ENCODE measurements at regions not wholly inside any gene's neighbourhood (a gene's known extent, or its start where the extent isn't known, plus 50 kb on each side); places are given as distances from the start of the nearest gene placed in this dataset.

DNA sequence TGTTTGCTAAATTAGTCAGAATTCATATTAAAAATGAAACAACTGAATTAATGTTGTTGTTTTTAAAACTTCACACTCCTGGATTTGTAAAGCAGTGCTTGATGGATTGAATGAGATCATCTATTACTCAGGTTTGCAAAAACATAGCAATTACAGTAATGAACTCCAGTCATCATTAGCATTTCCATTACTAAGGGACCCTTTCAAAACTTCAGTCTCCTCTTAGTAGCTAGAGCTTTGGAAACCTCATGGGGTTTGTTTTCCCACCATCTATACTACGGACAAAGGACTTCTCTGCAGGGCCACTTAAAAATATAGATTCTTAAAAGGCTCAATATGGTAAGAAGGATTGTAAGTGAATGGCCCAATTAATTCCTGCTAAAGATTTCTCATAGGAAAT is 174.5 kb upstream of the PRNP start:
- no peak for DNase-seq

DNA sequence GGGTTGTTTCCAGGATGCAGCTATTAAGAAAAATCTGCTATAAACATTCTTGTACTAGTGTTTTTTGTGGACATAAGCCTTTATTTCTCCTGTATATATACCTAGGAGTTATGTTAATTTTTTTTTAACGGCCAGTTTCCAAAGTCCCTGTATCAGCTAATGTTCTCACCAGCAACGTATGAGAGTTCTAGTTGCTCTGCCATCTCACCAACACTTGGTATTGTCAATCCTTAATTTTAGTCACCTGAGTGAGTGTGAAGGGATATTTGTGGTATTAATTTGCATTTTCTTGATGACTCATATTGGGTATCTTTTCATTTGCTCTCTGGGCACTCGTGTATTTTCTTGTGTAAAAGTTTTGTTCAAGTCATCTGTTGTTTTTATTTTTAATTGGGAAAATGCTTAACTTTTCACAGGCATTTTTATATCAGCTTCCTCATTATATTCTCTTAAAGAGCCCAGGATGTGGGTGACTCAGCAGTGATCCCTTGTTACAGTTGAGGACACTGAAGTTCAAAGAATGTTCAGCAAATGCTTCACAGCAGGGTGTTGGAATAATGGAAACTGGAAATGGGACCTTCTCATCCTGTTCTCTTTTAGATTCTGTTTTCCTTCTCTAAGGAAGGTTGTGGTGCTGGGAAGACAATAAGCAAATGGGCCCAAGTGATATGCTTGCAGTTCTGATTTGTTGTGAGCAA is 176.3 kb upstream of the PRNP start:
- DNase-seq, result no peak

DNA sequence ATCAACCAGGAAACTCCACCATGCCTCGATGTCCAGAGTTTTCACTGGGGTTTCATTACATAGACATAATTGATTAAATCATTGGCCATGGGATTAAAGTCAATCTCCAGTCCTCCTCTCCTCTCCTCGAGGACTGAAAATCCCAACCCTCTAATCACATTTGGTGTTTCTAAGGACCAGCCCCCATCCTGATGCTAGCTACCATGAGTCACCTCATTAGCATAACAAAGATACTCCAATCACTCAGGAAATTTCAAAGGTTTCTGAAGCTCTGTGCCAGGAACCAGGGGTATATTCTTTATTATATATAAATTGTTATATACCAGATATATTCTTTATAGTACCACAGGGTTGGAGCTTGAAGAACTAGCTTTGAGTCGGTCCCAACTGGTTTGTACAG is 177.5 kb upstream of the PRNP start:
- DNase-seq, result no peak

DNA sequence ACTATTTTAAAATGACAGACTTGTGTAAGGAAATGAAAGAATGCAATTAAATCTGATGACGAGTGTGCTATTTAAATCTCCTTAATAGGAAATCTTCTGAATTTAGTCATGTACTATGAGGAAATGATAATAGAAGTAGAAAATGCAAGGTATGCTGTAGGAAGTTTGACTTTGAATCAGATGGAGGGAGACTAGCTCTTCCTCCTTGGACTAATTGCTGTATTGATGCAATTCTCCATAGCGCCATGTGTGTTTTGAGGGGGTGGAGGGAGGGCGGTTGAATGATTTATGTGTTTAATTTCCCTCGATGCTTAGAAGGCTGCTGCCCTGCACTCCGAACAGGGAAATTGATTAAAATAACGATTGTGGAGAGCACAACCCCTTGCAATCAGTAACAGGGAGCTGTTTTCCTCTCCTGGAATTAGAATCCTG is 179.0 kb upstream of the PRNP start:
- DNase-seq, result no peak

DNA sequence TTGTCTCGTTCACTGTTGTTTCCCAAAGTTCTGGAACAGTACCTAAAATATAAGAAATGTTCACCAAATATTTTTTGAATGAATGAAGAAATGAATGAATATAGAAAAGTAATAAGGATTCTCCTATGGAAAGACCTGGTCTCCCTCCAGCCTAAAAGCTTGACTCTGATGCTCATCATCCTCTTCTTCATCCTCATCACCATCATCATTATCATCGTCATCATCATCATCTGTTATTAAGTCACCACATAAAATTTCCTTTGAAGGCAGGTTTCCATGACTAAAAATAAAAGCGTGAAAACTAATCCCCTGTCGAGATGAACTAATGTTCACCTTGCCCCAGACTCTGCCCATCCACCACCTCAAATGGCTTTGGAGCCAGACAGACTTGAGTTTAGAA is 181.4 kb upstream of the PRNP start:
- no peak for DNase-seq

DNA sequence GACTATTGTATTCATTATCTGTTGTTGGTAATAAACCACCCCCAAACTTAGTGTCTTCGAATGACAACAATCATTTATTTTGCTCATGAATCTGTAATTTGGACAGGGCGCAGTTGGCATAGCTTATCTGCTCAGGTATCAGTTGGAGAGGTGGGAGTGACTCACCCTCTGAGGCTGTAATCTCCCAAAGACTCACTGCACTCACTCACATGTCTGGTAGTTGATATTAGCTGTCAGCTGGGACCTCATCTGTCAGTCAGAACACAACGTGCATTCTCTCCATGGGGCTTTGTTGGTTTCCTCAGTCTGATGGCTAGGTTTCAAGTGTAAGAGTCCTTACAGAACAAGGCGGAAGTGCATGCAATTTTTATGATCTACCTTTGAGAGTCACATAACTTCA is 183.5 kb upstream of the PRNP start:
- no peak for DNase-seq

DNA sequence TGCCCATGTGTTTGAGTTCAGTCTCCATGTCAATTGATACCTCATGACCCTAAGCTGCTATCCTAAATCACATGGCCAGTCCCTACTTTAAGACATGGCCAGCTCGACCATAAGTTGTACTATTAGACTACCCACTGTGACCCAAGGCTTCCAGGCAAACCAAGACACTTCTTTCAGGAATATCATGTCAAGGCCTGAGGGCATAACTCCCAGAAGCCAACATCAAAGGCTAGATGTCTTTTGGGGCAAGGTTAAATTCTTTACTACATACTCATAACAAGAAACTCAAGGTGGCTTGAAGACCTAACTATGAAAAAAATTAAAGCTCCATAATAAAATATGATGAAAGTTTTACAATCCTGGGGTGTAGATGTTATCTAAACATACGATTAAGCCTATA is 192.9 kb upstream of the PRNP start:
- DNase-seq, result no peak

DNA sequence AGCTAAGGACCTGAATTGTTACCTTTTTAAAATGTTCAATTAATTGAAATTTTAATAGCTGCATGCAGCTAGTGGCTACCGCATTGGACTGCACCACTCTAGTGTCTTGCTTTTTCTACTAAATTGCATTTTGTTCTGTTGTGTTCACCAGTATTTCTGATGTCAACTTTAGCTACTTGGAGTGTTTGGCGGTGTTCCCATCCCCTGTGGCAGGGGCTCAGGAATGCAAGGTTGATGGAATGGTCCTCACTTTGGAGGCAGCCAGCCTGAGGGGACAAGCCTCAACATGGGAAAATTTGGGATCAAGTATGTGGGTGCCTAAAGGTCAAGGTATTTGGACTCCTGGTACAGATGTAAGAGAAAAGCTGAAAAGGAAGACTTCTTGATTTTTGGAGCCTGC is 194.6 kb upstream of the PRNP start:
- no peak for DNase-seq

DNA sequence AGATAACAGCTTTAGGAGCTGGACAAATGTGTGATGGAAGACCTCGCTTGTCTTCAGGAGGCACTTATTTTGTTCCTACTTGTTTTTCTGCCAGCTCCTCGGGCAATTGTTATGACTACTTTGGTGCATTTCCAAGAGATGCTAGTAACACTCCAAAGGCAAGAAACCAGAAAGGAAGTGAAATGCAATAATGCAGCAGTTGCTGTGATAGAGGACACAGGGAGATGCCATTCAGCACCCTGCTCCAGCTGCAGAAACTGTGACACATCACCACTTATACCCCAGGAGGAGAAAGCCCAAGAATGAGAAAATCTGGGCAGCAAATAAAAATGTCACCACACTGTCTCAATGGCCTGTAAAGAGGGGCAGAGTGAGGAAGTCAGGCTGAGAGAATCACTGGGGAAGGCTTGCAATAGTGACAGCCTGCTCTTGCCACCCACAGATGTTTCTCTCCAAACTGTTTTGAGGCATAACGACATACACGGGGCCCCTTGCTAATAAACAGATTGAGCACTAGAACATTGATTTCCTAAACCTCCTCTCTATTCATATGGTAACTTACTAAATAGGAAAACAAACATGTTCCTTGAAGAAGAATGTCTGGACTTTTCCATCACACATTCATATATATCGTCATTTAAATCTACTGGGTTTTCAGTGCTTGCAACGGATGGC is 195.5 kb upstream of the PRNP start:
- no peak for DNase-seq

DNA sequence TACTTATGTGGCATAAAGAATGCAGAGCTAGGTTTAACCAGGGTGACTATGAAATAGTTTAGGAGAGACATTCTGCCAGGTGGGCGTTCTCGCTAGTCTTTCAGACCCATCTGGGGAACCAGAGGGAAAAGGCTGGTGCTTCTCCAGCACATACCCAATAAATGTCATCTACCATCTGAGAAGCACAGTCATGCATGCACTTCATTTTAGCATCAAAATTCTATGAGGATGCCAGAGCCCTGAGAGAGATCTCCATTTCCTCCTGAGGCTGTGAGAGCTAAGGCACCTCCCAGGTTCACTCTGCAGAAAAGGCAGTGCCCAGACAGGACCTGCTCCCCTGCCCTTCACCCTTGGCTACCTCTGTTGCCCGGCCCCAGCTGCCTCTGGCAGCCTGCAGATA is 196.2 kb upstream of the PRNP start:
- DNase-seq, result no peak

DNA sequence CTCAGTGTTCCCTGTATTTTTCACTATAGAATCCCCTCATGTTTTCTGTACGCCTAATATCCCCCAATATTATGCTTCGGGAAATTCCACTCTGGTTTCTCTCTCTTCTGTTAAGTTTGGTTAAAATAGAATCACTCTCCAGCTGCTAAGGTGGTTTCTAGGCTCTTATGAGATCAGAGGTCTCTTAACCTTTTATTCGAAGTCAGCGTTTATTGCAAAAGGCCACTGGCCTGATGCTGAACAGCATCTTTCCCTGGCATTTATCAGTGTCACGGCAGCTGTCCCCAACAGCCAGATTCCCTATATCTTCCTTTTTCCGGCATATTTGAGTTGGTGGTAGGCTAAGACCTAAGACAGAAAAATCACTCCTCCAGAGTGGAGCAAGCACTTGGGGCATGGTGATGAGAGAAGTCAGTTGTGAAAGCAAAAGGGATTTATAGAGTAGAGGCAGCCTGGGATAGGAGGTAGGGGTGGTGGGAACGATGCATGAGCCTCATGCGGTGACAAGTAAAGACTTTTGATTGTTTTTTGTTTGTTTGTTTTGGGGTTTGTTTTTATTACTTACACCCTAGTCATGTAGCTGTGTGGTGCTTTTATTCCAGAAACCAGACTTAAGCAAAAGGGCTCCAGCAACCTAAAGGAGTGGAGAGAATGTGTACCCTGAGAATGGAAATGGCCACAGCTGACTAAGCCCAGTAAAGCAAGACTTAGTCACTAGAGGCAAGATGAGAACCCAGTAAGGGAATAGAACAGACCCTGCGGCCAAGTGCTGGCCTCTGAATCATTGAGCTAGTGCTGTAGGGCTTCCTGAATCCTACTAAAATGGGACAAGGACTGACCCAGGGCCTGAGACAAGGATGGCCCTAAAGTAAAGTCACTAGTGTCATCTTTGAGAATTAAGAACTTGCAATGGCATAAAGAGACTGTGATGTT is 197.6 kb upstream of the PRNP start:
- no peak for DNase-seq

DNA sequence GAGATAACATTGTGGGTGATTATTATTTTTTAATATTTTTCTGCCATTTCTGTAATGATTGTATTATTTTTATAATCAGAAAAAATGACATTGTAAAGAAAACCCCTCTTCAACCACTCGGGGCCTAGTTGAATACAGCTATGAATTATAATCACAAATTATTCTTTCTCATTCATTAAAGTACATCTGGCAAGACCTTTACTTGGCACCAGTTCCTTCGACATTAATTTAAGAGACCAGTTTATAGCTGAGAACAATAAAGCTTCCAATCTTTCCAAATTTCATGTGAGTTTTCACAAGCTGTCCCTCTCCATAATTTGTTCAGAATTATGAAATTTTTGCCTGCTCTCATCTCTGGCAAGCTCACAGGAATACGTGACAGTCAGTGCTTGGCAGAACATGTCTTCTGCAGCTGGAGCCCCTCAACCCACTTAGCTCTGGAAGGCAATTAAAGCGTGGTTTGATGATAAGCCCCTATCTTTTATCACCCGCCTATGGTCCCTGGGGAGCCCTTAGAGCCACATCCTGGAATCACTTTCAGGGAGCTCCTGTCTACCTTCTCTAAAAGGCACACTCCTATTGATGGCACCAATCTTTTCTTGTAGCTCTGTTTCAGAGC is 201.8 kb upstream of the PRNP start:
- no peak for DNase-seq

DNA sequence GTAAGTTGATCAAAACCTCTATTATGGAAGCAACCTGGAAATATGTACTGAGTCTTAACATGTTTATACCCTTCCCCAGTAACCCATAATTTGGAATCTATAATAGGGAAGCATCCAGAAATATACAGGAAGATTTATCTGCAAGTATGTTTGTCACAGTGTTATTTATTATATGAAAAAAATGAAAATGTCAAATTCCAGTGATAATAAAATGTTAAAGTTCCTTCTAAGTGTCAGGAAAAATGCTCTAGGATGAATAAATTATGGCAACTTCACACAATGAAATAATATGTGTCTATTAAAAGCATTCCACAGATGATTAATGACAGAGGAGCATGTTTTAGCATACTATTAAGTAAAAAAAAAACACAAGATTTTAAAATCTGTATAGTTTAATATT is 202.3 kb upstream of the PRNP start:
- DNase-seq, result no peak

DNA sequence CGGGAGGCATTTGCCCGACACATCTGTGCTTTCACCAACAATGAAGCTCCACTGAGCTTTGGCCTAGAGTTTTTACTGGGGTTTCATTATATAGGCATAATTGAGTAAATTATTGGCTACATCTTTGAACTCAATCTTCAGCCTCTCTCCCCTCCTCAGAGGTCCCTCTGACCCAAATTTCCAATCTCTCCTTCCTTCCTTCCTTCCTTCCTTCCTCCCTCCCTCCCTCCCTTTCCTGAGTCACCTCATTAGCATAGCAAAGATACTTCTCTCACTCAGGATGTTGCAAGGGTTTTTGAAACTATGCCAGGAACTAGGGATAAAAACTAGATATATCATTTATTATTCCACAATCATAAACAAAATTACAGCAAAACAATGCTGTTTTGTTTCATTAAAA is 202.8 kb upstream of the PRNP start:
- DNase-seq, result no peak

DNA sequence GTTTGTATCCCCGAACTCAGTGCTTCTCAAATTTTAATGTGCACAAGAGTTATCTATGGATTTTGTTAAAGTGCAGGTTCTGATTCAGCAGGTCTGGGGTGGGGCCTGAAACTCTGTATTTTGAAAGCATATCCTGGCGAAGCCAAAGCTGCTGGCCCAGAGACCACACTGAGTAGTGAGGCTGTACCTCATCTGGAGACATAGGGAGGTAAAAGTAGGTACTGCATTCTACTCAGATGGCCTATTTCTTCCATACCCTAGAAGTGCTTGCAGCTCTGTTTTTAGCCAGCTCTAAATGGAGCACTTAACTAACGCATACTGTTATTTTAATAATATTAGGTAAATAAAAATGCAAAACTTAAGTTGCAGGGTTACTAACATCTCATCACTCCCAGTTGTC is 206.2 kb upstream of the PRNP start:
- DNase-seq, result no peak

DNA sequence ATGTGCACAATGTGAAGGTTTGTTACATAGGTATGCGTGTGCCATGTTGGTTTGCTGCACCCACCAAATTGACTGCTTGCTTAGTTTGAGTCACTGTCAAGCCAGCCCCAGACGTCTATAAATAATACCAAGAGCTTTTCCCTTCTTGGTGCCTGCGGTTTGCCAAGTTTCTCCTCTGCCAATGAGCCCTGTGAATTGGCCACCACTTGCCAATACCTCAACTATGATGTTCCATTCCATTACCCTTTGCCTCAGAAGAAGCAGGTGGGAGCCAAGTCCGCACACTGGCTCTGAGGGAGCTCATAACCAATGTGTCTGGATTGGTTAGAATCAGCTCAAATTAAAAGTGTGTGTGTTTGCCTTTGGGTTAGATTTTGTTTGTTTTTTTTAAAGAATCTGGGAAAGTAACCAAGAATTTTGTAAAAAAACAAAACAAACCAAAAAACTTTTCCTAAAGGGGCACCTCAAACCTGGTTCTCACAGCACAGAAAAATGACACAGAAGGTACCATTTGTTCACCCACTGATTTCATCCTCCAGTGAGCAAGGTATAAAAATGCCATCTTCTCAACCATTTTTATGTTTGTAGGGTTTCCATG is 209.3 kb upstream of the PRNP start:
- no peak for DNase-seq

DNA sequence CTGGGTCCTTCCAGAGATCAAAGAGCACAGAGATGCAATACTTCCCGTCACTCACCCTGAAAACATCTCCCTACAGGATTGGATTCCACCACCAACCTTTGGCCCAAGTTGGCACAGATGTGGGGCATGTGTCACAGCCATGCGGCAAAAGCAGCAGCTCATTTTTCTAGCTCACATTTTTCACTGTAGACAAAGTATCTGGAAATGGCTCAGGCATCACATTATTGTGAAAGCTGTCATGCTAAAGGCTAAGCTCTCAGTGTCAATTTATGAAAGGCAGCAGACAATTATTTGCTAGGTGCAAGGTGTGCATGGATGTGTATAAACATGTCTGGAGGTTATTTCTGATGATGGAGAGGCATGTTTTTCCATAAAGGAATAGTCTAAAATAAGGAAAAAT is 213.3 kb upstream of the PRNP start:
- DNase-seq, result no peak

DNA sequence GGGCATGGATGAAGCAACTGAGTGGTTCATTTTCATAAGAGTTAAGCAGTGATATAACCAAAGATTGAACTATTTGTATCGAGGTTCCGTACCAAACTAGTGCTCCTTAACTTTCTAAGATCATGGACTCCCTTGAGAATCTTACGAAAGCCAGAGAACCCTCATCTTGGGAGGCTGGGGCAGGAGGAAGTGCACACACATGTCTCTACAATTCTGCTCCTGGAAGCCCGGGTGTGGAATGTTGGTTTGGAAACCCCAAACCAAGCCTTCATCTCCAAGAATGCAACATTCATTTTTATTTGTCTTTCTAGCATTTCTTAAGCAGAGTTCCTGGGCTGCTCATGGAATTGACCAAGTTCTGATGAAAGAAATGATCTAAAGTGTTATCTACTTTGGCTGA is 215.0 kb upstream of the PRNP start:
- no peak for DNase-seq

DNA sequence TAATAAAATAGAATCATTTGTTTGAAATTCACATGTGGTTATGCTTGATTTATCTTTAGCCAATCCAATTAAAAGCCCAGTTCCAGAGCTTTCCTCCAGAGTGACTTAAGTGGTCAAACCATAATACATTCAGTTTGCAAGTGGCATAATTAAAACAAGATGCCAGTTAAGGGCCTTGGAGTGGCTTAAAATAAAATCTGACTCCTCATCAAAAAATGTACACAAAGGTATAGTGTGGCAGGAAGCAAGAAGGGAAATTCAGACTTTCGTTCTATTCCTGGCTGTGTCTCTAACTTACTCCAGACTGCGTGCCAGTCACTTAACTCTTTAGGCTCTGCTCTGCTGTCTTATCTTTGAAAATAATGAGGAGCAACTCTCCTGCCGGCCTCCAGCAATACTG is 215.9 kb upstream of the PRNP start:
- DNase-seq, result no peak

DNA sequence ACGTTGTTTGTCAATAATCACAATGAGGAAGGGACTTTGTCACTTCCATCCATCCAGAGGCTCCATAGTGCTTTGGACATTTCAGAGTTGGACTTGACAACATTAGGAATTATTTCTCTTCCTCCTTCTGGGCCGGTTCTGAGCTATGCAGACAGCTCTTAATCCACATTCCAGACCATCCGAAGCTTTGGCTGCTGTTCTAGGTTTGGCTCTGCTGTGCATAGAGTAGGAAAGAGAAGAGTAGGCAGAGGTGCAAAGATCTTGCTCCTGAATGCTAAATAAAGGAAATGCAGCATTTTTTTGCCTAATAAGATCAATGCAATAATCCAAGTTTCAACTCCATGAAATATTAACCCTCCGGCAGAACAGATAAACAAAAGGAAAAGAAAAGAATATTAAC is 216.3 kb upstream of the PRNP start:
- DNase-seq, result no peak

DNA sequence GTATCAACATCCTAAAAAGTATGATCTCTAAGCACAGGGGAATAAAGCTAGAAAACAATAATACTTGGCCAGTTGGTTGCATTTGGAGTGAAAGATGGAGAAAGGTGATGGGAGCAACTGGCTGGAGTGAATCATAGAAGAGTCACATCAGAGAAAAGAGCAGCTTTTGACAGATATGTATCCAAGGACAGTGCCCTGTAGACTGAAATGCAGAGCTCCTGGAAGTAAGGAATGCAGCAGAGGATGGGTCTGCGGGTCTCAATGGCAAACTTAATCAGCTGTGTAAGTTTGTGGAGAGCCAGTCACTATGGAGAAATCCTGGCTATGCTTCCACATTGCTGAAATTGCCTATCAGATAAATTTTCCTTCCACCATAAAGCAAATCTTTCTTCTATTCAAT is 218.1 kb upstream of the PRNP start:
- DNase-seq, result no peak

DNA sequence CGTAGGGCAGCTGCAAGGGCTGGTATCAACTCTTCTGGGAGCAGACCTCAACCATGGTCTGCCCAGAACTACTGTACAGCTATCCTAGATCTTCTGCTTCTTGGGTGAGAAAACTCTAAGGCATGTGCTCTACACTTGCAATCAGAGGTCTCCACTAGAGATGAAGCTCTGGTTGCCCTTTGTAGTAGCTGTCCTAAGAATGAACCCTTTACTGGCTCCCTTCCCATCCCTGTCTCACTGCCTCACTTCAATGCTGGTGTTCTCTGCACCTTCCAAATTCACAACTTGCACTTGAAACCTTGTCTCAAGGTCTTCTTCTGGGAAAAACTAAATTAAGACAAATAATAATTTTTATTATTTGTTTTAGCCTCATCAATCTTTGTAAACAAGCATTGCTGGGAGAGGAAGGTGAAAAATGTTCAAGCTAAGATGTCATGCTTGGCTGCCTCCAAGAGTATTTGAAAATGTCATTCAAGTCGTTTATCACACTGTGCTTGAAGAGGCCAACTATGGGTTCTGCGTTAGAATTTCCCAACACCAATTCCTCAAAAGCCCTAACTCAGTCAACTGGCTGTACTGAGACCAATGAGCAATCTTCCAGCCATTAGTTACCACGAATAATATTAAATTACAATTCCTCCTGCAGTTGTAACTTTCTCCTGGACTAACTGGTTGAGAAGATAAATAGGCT is 216.9 kb upstream of the ADRA1D start:
- no peak for DNase-seq
